NCI-H2107 treated with DMSO at 0.1 percent for 48 hours (cell line): ENCODE measurements at regions not wholly inside any gene's neighbourhood (a gene's known extent, or its start where the extent isn't known, plus 50 kb on each side); places are given as distances from the start of the nearest gene placed in this dataset.
A peak's percentile ranks its signal among the peaks of the same experiment; 100 is the strongest.

Experiments used
- DNase-seq: peaks from one replicate; lab custom pipeline; 2025; ENCODE audit not compliant: unreplicated experiment; lab: John Stamatoyannopoulos, UW

DNA sequence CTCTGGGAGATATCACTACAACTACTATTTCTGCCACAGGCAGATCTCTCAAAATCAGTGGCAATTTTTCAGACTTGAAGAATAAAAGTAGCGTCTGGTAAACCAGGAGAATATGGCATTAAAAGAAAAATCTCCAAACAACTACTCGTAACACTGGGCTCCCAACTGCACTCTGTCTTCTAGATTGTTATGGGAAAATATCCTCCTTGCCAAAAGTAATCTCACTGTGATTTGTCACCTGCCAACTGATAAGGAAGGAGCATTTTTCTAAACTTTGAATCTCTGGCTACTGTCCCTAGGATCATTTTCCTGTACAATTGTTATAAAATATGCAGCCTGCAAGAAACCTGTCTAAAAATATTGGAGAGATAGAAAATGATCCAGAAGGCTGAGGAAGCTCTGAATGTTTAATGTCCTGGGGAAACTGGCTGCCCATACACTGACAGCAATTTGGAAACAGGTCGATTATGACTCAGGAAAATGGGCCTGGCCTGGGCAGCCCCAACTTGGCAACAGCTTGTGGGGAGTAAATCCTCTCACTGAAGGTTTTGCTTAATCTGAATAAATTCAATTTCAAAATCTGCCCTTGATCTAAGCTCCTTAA, 90.5 kb upstream of the DBX1 start:
- no peak for DNase-seq

DNA sequence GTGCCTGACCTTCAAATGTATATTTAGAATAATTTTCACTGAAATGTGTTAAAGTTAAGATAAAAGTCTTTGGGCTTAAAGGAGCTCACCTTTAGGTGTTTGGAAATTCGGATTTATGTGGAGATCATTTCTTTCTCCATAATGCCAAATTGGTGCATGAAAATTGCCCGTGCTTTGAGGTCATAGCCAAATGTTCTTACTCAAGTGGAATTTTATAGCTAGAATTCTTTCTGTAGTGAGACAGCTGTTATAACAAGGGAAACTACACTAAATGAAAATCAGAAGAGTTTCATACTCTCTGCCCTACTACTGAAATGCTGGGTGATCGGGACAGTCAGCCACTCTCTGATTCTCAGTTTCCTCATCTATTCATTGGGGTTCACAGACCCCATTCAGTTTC, 89.5 kb upstream of the DBX1 start:
- no peak for DNase-seq

DNA sequence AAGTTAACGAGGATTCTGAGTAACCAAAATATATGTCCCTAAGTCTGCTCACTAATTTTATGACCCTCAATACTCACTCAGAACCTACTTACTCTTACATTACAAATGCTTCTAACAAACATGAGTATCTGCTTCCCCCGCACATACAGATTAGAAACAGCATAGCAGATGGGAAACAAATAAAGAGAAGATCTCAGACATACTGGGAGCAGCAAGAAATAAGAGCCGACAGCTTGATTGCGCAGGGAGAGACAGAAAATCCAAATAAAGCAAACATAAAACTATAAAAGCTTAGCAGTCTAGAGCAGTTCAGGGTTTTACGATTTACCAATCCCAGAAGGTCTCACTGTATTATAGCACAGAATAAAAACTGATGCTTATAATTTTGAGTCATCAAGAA, 89.1 kb upstream of the DBX1 start:
- no peak for DNase-seq

DNA sequence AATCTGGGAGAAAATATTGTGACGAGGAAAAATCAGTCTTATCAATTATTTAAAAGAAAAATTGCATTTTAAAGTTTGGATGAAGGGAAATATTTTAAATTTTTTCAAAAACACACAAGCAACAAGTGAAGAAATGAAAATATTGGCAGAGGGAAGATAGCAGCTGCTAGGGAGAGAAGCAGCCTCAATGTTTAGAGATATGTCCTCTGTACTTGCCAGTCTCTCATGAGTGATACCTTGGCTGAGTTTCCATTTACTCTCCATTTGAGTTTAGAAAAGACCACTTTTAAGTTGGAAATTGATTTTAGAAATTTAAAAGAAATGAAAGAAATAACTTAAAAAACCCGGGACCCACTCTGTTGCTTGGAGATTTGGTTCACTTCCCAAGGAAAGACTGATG, 88.6 kb upstream of the DBX1 start:
- no peak for DNase-seq

DNA sequence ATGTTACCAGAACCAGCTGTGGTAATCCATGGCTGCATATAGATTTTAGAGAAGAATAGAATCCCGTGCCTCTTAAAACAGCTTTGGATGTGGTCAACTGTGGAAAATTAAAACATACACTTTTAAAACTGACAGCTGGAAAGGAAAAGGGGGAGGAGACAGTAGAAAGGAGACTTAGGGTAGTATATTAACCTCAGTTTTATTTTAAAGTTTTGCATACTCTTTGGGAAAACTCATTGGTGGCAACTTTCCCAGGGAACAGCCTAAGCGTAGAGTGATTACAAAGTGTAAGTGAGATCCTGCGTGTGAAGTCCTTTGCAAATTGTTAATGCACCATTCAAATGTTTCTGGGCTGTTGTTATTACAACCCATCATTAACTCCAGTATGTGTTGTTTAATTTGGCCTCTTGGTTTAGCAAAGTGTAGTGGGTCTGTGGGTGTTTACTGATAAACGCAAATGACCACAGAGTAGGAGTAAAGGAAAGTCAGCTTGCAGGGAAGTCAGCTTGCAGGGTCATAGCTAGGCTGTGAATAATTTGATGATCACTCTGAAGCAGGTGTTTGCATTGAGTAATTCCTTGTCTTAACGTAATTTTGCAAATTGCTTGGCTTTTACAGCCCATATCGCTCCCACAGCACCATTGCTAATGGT, 88.0 kb upstream of the DBX1 start:
- DNase-seq, result no peak

DNA sequence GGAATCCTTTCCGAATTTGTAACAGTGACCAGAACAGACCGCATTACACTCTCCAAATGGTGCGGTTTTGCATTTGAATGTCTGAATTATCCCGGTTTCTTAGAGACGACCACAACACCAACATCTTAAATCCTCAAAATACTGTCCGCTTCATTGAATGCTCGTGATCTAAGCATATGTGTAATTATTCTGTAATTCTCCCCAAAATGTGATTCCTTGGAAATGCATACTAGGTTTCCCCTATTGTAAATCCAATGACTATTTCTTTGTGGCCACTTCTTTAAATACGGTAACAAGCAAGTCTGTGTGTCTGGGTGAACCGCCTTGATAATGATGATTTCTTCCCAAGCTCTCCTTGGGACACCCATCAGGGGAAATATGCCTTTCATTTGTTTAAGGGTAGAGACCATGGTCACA, 87.3 kb upstream of the DBX1 start:
- DNase-seq, result no peak

DNA sequence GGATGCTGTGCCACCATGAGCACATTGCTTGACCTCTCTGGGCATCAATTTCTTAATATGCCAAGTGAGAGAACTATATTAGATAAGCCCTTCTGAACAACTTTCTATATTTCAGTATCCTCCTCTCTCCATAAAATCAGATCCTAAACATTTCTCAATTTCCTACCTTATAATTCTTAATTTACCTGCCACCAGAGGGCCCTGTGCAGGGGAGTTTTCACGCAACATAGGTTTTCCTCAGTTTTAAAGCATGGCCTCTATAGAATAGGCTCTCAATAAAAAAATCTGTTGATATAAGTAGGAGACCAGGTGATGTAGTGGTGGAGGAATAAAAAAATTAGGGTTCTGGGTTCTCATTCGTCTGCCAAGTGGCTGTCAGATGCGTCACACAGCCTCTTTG, 83.7 kb upstream of the DBX1 start:
- no peak for DNase-seq

DNA sequence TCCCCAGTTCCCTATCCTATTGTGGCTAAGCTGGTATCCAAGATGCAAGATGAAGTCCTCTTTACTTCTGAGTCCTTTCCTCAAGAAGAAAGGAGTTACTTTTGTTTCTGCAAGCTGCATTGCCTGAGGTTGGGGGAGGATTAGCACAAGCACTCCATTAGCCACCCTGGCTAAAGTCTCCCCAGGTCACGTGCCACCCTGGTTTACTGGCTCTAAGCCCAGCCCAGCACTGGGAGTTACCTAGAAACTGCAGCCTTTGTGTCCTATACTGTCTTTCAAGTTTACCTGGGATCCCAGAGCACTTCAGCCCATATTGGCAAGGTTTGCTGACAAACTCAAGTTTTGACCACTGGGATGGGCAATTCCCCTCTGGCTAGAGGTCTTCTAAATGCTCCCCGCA, 78.4 kb upstream of the DBX1 start:
- peak; percentile 35 for DNase-seq

DNA sequence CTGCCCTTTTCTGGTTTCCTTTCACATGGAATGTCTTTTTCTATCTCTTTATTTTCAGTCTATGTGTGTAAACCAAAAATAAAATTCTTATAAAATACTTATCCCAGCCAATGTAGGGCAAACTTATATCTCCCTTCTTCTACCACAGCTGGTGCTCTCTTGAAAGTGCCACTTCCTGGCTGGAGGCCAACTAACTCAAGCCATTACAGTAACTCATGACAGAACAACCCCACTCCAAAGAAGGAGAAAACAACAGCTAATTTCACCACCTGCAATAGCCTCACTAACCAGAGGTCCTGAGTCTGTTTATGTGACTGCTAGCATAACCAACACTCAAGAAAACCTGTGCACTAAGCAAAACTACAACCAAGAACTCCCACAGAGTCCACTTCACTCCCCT, 74.9 kb upstream of the DBX1 start:
- DNase-seq, result peak; percentile 28

DNA sequence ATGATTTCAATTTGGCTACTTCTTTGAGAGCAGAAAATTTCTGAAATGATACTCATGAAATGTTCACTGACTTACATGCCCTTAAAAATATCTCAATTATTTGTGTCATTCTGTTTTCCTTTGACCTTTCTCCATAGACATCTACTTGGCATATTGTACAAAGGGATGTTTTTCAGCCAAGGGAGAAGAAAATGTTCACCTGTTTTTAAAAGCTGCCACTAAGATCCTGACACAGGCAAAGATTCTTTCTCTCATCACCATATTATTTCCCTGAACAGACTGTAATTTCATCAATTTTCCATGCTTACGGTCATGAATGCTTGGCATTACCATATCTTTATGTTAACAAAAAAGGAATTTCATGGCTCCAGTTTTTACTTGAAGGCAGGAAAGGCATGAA, 67.4 kb upstream of the DBX1 start:
- no peak for DNase-seq

DNA sequence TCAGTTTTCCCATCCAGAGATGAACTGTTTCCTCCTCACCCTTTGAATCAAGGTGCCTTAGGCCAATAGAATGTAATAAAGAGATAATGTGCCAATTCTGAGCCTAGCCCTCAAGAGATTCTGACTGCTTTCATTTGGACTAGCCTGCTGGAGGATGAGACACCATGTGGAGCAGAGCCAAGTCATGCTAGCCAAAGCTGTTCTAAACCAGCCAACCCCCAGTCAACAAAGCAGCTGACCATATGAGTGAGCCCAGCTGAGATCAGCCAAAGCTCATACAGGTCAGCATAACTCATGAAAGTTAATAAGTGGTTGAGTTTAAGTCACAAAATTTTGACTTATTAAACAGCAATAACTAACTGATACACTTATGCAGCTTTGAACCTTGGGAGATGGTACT, 66.7 kb upstream of the DBX1 start:
- no peak for DNase-seq

DNA sequence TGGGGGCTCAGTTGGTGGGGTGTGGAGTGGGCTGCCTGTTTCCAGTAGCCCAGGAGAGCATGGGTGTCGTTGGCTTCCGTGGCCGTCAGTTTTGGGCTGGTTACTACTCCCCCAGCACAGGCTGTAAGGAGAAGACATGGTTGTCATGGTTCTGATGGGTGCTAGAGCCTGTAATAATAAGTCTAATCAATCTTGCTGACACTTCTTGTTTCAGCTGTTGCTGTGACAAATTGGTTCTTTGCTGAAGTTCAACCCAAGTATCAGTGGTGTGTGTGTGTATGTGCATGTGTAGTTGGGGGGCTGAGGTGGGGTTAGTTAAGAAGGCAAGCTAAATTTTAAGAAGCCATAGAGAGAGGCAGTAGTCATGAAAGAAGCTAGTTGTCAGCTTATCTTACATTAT, 61.3 kb upstream of the DBX1 start:
- no peak for DNase-seq

DNA sequence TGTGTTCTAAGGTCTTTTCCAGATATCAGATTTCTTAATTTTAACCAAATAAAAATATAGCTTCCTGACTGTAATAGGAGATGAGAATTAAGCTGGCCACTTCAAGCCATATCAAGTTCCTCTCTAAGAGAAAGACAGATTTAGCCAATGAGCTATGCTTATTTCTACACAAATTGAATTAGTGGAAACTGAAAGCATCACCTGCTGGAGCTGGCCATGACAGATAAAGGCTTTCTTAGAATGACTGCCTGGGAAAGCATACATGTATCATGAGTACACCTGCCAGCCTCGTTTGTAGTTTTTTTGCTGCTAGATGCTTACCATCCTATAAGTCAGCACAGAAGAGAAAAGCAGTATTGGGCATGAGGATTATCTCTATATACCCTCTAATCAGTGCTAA, 53.5 kb upstream of the DBX1 start:
- peak; percentile 76 for DNase-seq

DNA sequence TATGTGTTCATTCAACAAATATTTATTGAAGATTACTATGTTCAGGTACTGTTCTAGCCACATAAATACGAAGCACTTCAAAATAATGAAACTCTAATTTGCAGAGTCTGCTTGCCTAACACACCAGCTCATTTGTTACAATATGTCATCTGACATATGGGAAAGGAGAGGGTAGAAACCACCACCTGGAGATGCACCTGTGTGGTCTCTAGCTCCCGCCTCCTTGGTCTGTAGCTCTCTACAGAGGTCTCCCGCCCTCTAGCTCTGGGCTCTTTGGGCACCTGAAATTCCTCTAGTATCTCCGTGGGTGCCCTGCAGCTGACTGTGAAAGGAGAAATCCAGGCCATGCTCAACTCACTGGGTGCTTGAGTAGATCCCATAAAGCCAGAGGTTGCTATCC, 51.4 kb upstream of the DBX1 start:
- DNase-seq, result no peak
